ENCODE measurements at regions not wholly inside any gene's neighbourhood (a gene's known extent, or its start where the extent isn't known, plus 50 kb on each side); places are given as distances from the start of the nearest gene placed in this dataset.

DNA sequence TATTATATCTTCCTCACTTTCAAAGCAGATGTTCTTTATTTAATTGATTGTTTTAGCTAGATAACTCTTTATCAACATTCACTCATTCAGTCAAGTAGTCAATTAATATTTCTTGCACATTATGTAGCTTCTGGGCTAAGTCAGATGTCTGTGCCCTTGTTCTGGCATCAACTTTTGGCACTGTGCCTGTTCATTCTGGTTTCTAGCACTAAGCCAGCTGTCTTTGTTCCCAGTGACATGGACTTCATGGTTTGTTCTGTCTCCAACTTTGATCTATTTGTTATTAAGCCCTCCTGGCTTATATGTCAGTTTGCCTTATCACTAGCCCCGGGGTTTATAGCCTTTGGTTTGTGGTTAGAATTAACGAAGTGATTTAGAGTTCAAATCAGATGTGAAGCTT lies 247.9 kb upstream of the SYT4 start:
- no peaks in the 10 kb centered on the region for H3K36me3 ChIP-seq
- no peak for TF ChIP-seq CTCF (IDR thresholded peaks at IDR 0.05)
- no peak for DNase-seq
- no peaks in the 10 kb centered on the region for H3K9me3 ChIP-seq
- H3K27ac ChIP-seq = no peak overlapping the region
- no peak for ATAC-seq
- H3K27me3 ChIP-seq = no peaks in the 10 kb centered on the region
- intact Hi-C loops (cut with DNase I) = no loop called here
- no peak overlapping the region for H3K4me3 ChIP-seq
- no peaks in the 10 kb centered on the region for H3K4me1 ChIP-seq

GRCh38 chr18:43526426-43527145 lies 249.3 kb upstream of the SYT4 start:
- H3K27ac ChIP-seq = no peak overlapping the region
- no peaks in the 10 kb centered on the region for H3K9me3 ChIP-seq
- DNase-seq (no peak), ATAC-seq (no peak)
- intact Hi-C loops (cut with DNase I) = no loop called here
- TF ChIP-seq CTCF (IDR thresholded peaks at IDR 0.05) = no peak
- H3K36me3 ChIP-seq = no peaks in the 10 kb centered on the region
- H3K4me1 ChIP-seq = no peaks in the 10 kb centered on the region
- no peak overlapping the region for H3K4me3 ChIP-seq
- no peaks in the 10 kb centered on the region for H3K27me3 ChIP-seq

- H3K27ac ChIP-seq = no peak overlapping the region
- TF ChIP-seq CTCF (IDR thresholded peaks at IDR 0.05) = no peak
Measured at GRCh38 chr18:43531438-43531837, 254.1 kb upstream of the SYT4 start.

GRCh38 chr18:43533371-43533770 lies 256.1 kb upstream of the SYT4 start:
- Histone ChIP-seq H3K36me3 (no peaks in the 10 kb centered on the region), H3K27me3 (no peaks in the 10 kb centered on the region), H3K27ac (no peak overlapping the region), H3K4me1 (no peaks in the 10 kb centered on the region), H3K4me3 (no peak overlapping the region), H3K9me3 (no peaks in the 10 kb centered on the region)
- intact Hi-C loops (cut with DNase I) = no loop called here
- ATAC-seq = no peak
- no peak for TF ChIP-seq CTCF (IDR thresholded peaks at IDR 0.05)
- DNase-seq = no peak

More at GRCh38 chr18:43531438-43531837, 254.1 kb upstream of the SYT4 start:
- Histone ChIP-seq H3K36me3 (no peaks in the 10 kb centered on the region), H3K4me1 (no peaks in the 10 kb centered on the region), H3K9me3 (no peaks in the 10 kb centered on the region), H3K27me3 (no peaks in the 10 kb centered on the region), H3K4me3 (no peak overlapping the region)
- DNase-seq (no peak), ATAC-seq (no peak)
- intact Hi-C loops (cut with DNase I) = no loop called here

- Histone ChIP-seq H3K4me3 (no peak overlapping the region), H3K9me3 (no peaks in the 10 kb centered on the region), H3K27me3 (no peaks in the 10 kb centered on the region), H3K4me1 (no peaks in the 10 kb centered on the region), H3K36me3 (no peaks in the 10 kb centered on the region), H3K27ac (no peak overlapping the region)
- TF ChIP-seq CTCF (IDR thresholded peaks at IDR 0.05) = no peak
- intact Hi-C loops (cut with DNase I) = no loop called here
- ATAC-seq (no peak), DNase-seq (no peak)
Measured at GRCh38 chr18:43534511-43534910, 257.2 kb upstream of the SYT4 start.

GRCh38 chr18:43539862-43540261 lies 262.6 kb upstream of the SYT4 start:
- no peak for TF ChIP-seq CTCF (IDR thresholded peaks at IDR 0.05)
- no peaks in the 10 kb centered on the region for H3K36me3 ChIP-seq
- H3K27ac ChIP-seq = no peak overlapping the region
- no peak for ATAC-seq
- no peaks in the 10 kb centered on the region for H3K9me3 ChIP-seq
- H3K4me3 ChIP-seq = no peak overlapping the region
- intact Hi-C loops (cut with DNase I) = no loop called here
- H3K4me1 ChIP-seq = no peaks in the 10 kb centered on the region
- DNase-seq = no peak
- H3K27me3 ChIP-seq = no peaks in the 10 kb centered on the region

Data from upper lobe of right lung (tissue), 1 donor.